ENCODE measurements at regions not wholly inside any gene's neighbourhood (a gene's known extent, or its start where the extent isn't known, plus 50 kb on each side); places are given as distances from the start of the nearest gene placed in this dataset.
"Not testable (repeated sequence)": the region's sequence is repeated elsewhere in the genome, so short reads cannot be mapped to it uniquely, and the experiment has no call there.

- TF ChIP-seq CTCF (IDR thresholded peaks at IDR 0.05; ENCODE audit: borderline replicate concordance, insufficient read depth, low read depth, low read length) = no peak
- H3K4me3 ChIP-seq (ENCODE audit: low read depth, low read length) = no peak overlapping the region
Observed at GRCh38 chr20:16863303-16863702, 115.1 kb downstream of the OTOR start.

- H3K4me3 ChIP-seq (ENCODE audit: low read depth, low read length) = no peak overlapping the region
- TF ChIP-seq CTCF (IDR thresholded peaks at IDR 0.05; ENCODE audit: borderline replicate concordance, insufficient read depth, low read depth, low read length) = no peak
Observed at GRCh38 chr20:16864069-16864468, 115.9 kb downstream of the OTOR start.

- TF ChIP-seq CTCF (IDR thresholded peaks at IDR 0.05; ENCODE audit: borderline replicate concordance, insufficient read depth, low read depth, low read length) = no peak
- H3K4me3 ChIP-seq (ENCODE audit: low read depth, low read length) = no peak overlapping the region
Observed at GRCh38 chr20:16864963-16865362, 116.8 kb downstream of the OTOR start.

DNA sequence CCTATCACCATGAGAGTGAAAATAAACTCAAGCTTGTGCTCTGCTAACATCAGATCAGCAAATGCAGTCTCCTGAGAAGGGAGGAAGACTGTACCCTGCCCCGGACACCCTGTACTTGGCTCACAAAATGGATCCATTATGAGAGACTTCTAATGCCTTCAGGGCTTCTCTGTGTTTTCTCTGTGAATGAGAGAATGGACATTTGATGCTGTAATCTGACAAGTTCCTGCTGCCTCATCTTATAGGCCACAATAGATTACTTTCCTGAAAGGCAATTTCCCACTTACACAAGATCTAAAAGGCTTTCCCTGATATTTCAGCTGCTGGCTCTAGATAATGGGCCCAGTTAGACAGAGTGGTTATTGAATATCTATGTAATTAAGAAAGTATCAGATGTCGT, 117.2 kb downstream of the OTOR start:
- no peak for TF ChIP-seq CTCF (IDR thresholded peaks at IDR 0.05; ENCODE audit: borderline replicate concordance, insufficient read depth, low read depth, low read length)
- no peak overlapping the region for H3K4me3 ChIP-seq (ENCODE audit: low read depth, low read length)

- H3K4me3 ChIP-seq (ENCODE audit: low read depth, low read length) = not testable (repeated sequence)
Observed at GRCh38 chr20:16873124-16873523, 125.0 kb downstream of the OTOR start.

DNA sequence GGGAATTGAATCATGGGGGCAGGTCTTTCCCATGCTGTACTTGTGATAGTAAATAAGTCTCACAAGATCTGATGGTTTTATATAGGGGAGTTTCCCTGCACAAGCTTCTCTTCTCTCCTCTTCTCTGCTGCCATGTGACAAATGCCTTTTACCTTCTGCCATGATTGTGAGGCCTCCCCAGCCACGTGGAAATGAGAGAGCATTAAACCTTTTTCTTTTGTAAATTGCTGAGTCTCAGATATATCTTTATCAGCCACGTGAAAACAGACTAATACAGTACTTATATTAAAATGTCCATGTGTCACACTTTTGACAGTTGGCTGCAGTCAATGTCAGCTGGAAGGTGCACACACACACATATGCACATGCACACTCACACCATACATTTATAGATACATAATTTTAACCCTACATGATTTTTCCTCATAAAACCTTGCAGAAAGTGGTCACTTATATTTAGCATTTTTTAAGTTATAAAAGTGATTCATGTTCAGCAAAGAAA, 128.9 kb downstream of the OTOR start:
- TF ChIP-seq CTCF (IDR thresholded peaks at IDR 0.05; ENCODE audit: borderline replicate concordance, insufficient read depth, low read depth, low read length) = no peak
- H3K4me3 ChIP-seq (ENCODE audit: low read depth, low read length) = no peak overlapping the region

DNA sequence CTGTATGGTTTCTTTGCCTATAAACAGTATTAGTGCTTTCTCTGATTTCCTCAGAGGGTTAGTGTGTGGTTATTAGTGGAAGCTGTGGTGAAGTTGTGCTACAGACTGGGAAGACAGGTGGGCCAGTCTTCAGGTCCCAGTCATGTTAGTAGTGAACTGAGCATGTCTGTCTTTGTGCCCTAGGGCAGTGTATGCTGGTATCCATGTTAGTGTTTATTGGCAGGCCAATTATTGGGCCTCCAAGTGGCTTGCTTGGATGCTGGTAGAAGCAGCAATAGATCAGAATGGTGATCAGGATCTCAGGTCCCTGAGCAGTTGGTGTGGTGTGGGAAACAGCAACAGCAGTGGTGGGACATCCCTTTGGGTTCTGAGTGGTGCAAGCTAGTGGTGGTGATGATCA, 137.6 kb downstream of the OTOR start:
- no peak for TF ChIP-seq CTCF (IDR thresholded peaks at IDR 0.05; ENCODE audit: borderline replicate concordance, insufficient read depth, low read depth, low read length)
- no peak overlapping the region for H3K4me3 ChIP-seq (ENCODE audit: low read depth, low read length)

GRCh38 chr20:16898433-16898832, 150.3 kb downstream of the OTOR start:
- TF ChIP-seq CTCF (IDR thresholded peaks at IDR 0.05; ENCODE audit: borderline replicate concordance, insufficient read depth, low read depth, low read length) = no peak
- no peak overlapping the region for H3K4me3 ChIP-seq (ENCODE audit: low read depth, low read length)
